ENCODE measurements at regions not wholly inside any gene's neighbourhood (a gene's known extent, or its start where the extent isn't known, plus 50 kb on each side); places are given as distances from the start of the nearest gene placed in this dataset.

- CTCF ChIA-PET = no interaction called here
- no peak for DNase-seq (ENCODE audit: low read depth, low spot score)
- no peak for TF ChIP-seq CTCF (IDR thresholded peaks at IDR 0.05; ENCODE audit: insufficient read depth, low read length, missing control alignments)
- POLR2A ChIA-PET = no interaction called here
- no peak overlapping the region for H3K4me3 ChIP-seq (ENCODE audit: low read depth, low read length)
Measured at GRCh38 chr17:73877962-73878361, 233.7 kb upstream of the SDK2 start.

DNA sequence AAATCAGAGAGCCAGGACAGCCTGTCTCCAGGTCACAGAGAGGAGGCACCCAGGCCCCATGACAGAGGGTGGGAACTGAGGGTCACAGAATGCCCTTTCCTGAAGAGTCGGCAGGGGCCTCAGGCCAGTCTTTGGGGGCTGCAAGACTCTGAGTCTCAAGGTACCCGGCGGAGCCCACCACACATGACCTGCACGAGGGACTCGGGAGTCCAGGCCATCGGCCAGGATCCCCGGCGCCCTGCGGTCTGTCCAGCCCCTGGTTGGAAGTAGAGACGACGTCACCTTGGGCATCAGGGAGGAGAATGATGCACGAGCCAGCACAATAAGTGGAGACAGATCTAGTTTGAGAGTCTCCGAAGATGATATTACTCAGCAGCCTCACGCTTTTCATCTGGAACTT is 234.7 kb upstream of the SDK2 start:
- ChIA-PET CTCF (no interaction called here), POLR2A (no interaction called here)
- TF ChIP-seq CTCF (IDR thresholded peaks at IDR 0.05; ENCODE audit: insufficient read depth, low read length, missing control alignments) = no peak
- no peak for DNase-seq (ENCODE audit: low read depth, low spot score)
- H3K4me3 ChIP-seq (ENCODE audit: low read depth, low read length) = no peak overlapping the region

DNA sequence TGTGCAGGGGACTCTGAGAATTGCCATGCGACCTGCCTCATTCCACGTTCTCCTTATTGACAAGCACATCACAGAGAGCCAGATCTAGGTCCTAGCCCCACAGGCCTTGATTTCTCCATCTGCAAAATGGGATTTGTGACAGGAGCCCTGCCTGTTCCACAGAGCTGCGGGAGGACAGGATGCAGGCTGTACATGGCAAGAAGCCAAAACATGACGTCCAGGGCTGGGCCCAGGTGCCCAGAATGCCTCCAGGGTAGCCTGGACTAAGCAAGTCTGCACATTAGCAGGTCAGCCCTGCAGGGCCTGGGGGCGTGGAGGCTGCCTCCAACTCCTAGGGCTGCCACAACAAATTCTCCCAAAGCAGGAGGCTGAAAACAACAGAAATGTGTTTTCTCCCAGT is 235.7 kb upstream of the SDK2 start:
- ChIA-PET CTCF (no interaction called here), POLR2A (no interaction called here)
- no peak for DNase-seq (ENCODE audit: low read depth, low spot score)
- no peak overlapping the region for H3K4me3 ChIP-seq (ENCODE audit: low read depth, low read length)
- no peak for TF ChIP-seq CTCF (IDR thresholded peaks at IDR 0.05; ENCODE audit: insufficient read depth, low read length, missing control alignments)

DNA sequence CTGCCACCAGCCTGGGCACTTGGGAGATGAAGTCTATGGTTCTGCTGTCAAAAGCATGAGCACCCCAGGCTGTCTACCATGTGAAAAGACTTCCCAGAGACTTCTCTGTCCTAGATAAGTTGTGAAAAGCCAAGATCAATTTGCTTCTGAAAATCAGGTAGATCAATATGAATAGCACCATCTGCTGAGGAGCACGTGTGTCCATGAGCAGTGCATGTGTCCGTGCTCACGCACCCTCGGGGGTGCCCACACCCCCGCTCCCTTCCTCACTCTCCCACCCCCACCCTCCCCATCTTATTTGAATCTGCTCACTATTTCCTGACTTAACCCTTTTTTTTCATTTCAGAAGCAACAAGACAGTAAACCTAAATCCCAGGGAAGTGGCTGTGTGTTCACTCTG is 238.3 kb upstream of the SDK2 start:
- DNase-seq (ENCODE audit: low read depth, low spot score) = no peak
- no peak for TF ChIP-seq CTCF (IDR thresholded peaks at IDR 0.05; ENCODE audit: insufficient read depth, low read length, missing control alignments)
- no peak overlapping the region for H3K4me3 ChIP-seq (ENCODE audit: low read depth, low read length)
- POLR2A ChIA-PET = no interaction called here
- CTCF ChIA-PET = no interaction called here

GRCh38 chr17:73883175-73883574 is 238.9 kb upstream of the SDK2 start:
- TF ChIP-seq CTCF (IDR thresholded peaks at IDR 0.05; ENCODE audit: insufficient read depth, low read length, missing control alignments) = no peak
- CTCF ChIA-PET = no interaction called here
- H3K4me3 ChIP-seq (ENCODE audit: low read depth, low read length) = no peak overlapping the region
- no peak for DNase-seq (ENCODE audit: low read depth, low spot score)
- POLR2A ChIA-PET = no interaction called here

GRCh38 chr17:73887739-73888138 is 243.5 kb upstream of the SDK2 start:
- POLR2A ChIA-PET = no interaction called here
- no peak for TF ChIP-seq CTCF (IDR thresholded peaks at IDR 0.05; ENCODE audit: insufficient read depth, low read length, missing control alignments)
- H3K4me3 ChIP-seq (ENCODE audit: low read depth, low read length) = no peak overlapping the region
- CTCF ChIA-PET = no interaction called here
- DNase-seq (ENCODE audit: low read depth, low spot score) = no peak

Data from AG04449 (cell line).